ENCODE measurements at regions not wholly inside any gene's neighbourhood (a gene's known extent, or its start where the extent isn't known, plus 50 kb on each side); places are given as distances from the start of the nearest gene placed in this dataset.

DNA sequence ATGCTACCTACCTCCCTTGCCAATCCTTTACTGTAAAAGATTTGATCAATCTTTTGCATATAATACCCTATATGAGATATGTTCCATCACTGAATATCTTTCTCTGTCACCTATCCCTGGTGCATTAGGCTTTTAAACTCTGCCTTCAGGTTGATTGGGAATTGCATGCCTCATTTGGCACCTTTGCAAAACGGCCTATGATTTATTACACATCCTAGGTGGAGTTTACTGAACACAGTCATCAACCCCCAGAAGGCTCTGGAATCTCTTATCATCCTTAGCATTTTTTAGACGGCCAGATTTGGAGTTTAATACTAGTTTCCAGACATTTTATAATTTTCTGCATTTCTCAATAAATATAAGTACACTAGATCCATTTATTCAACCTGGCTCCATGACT lies 448.4 kb upstream of the SLC10A2 start:
- Histone ChIP-seq H4K20me1 (ENCODE audit: low read length) (no peaks in the 10 kb centered on the region), H3K79me2 (ENCODE audit: low read length) (no peaks in the 10 kb centered on the region), H3K27me3 (ENCODE audit: low read length) (peaks cover 5% of the 10 kb centered on the region; the same call in 1 of the 2 replicates), H3K4me3 (ENCODE audit: low read length) (no peak overlapping the region), H2AFZ (ENCODE audit: low read length) (no peak overlapping the region), H3K4me2 (ENCODE audit: low read length) (no peak overlapping the region), H3K27ac (ENCODE audit: low read length) (no peak overlapping the region), H3K9ac (ENCODE audit: low read length) (no peak overlapping the region), H3K9me2 (replicated peaks; ENCODE audit: low read length) (no peaks in the 10 kb centered on the region), H3K4me1 (ENCODE audit: insufficient read depth, low read length) (no peaks in the 10 kb centered on the region), H3F3A (ENCODE audit: low read length, unreplicated experiment) (no peaks in the 10 kb centered on the region), H3K9me3 (ENCODE audit: low read length) (no peaks in the 10 kb centered on the region), H3K36me3 (ENCODE audit: low read depth, low read length) (no peaks in the 10 kb centered on the region)
- ChIA-PET CTCF (no interaction called here), POLR2A (ENCODE audit: unreplicated experiment) (no interaction called here)
- intact Hi-C loops (cut with micrococcal nuclease), result no loop called here
- TF ChIP-seq EZH2phosphoT487 (IDR thresholded peaks at IDR 0.05; ENCODE audit: borderline replicate concordance, low read length) (no peak), EZH2 (IDR thresholded peaks at IDR 0.05; ENCODE audit: low read length, unreplicated experiment) (no peak)
- TF ChIP-seq, protein P1, sequence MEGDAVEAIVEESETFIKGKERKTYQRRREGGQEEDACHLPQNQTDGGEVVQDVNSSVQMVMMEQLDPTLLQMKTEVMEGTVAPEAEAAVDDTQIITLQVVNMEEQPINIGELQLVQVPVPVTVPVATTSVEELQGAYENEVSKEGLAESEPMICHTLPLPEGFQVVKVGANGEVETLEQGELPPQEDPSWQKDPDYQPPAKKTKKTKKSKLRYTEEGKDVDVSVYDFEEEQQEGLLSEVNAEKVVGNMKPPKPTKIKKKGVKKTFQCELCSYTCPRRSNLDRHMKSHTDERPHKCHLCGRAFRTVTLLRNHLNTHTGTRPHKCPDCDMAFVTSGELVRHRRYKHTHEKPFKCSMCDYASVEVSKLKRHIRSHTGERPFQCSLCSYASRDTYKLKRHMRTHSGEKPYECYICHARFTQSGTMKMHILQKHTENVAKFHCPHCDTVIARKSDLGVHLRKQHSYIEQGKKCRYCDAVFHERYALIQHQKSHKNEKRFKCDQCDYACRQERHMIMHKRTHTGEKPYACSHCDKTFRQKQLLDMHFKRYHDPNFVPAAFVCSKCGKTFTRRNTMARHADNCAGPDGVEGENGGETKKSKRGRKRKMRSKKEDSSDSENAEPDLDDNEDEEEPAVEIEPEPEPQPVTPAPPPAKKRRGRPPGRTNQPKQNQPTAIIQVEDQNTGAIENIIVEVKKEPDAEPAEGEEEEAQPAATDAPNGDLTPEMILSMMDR (conservative IDR thresholded peaks at IDR 0.05; ENCODE audit: low read depth, low read length), result no peak
- ATAC-seq (no peak), DNase-seq (no peak)
- no TSS peak for BruUV-seq (replicated peaks)

DNA sequence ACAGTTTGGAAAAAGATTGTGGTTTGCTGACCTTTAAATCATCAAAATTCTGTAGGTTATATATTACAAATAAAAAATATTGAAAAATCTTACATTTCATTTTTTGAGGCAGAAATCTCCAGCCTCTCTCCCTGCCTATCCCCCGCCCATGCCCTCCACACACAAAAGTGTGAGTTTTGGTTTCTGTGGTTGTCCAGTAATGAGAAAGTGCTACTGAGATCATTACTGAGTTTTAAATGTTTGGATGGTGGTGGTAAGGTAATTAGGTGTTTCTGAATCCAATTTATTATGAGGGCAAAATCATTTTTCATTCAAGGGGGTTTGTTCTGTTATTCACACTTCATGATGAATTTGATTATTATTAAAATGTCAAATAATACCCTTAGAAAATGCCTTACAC lies 448.0 kb upstream of the SLC10A2 start:
- DNase-seq, result no peak
- Histone ChIP-seq H3K36me3 (ENCODE audit: low read depth, low read length) (no peaks in the 10 kb centered on the region), H3K9ac (ENCODE audit: low read length) (no peak overlapping the region), H3K79me2 (ENCODE audit: low read length) (no peaks in the 10 kb centered on the region), H3F3A (ENCODE audit: low read length, unreplicated experiment) (no peaks in the 10 kb centered on the region), H3K9me3 (ENCODE audit: low read length) (no peaks in the 10 kb centered on the region), H3K4me2 (ENCODE audit: low read length) (no peak overlapping the region), H3K4me1 (ENCODE audit: insufficient read depth, low read length) (no peaks in the 10 kb centered on the region), H3K9me2 (replicated peaks; ENCODE audit: low read length) (no peaks in the 10 kb centered on the region), H3K27me3 (ENCODE audit: low read length) (peaks cover 5% of the 10 kb centered on the region; the same call in 1 of the 2 replicates), H3K27ac (ENCODE audit: low read length) (no peak overlapping the region), H2AFZ (ENCODE audit: low read length) (no peak overlapping the region), H3K4me3 (ENCODE audit: low read length) (no peak overlapping the region), H4K20me1 (ENCODE audit: low read length) (no peaks in the 10 kb centered on the region)
- ATAC-seq, result no peak
- TF ChIP-seq EZH2 (IDR thresholded peaks at IDR 0.05; ENCODE audit: low read length, unreplicated experiment) (no peak), EZH2phosphoT487 (IDR thresholded peaks at IDR 0.05; ENCODE audit: borderline replicate concordance, low read length) (no peak)
- TF ChIP-seq, protein P1 (conservative IDR thresholded peaks at IDR 0.05; ENCODE audit: low read depth, low read length), result no peak
- intact Hi-C loops (cut with micrococcal nuclease), result no loop called here
- BruUV-seq (replicated peaks), result no TSS peak
- POLR2A ChIA-PET (ENCODE audit: unreplicated experiment), result no interaction called here
- CTCF ChIA-PET, result no interaction called here

DNA sequence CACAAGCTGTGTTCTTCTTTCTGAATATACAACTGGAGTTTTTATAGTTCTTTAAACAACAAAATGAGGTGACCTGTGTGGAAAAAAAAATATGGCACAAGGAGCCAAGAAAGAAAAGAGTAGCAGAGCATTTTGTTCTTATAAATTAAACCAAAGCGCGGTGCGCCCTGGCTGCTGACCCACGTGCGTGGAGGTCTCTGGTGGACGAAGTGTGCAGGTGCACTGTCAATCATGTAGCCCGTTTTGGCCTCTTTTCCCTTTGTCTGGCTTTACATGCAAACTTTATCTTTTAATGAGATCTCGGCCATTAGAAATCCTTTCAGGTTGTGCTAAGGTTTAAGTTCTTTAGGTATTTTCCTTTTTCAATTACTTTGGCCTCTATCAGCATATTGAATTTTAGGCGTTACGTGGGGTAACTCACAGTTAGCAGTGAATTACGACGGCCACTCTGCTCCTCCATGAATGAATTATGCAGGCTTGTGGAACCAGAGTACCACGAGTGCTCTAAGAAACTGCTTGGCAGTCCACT lies 443.9 kb upstream of the SLC10A2 start:
- ChIA-PET POLR2A (ENCODE audit: unreplicated experiment) (no interaction called here), CTCF (no interaction called here)
- no TSS peak for BruUV-seq (replicated peaks)
- H3K9me3 ChIP-seq (ENCODE audit: low read length), result no peaks in the 10 kb centered on the region
- H3K4me1 ChIP-seq (ENCODE audit: insufficient read depth, low read length), result no peaks in the 10 kb centered on the region
- H3K9ac ChIP-seq (ENCODE audit: low read length), result no peak overlapping the region
- DNase-seq, result no peak
- intact Hi-C loops (cut with micrococcal nuclease), result no loop called here
- H3K27ac ChIP-seq (ENCODE audit: low read length), result no peak overlapping the region
- no peak overlapping the region for H3K4me3 ChIP-seq (ENCODE audit: low read length)
- H3F3A ChIP-seq (ENCODE audit: low read length, unreplicated experiment), result no peaks in the 10 kb centered on the region
- ATAC-seq, result no peak
- H3K27me3 ChIP-seq (ENCODE audit: low read length), result no peaks in the 10 kb centered on the region
- H3K9me2 ChIP-seq (replicated peaks; ENCODE audit: low read length), result no peaks in the 10 kb centered on the region
- no peaks in the 10 kb centered on the region for H3K36me3 ChIP-seq (ENCODE audit: low read depth, low read length)
- H3K79me2 ChIP-seq (ENCODE audit: low read length), result no peaks in the 10 kb centered on the region
- H2AFZ ChIP-seq (ENCODE audit: low read length), result no peak overlapping the region
- H4K20me1 ChIP-seq (ENCODE audit: low read length), result no peaks in the 10 kb centered on the region
- TF ChIP-seq EZH2phosphoT487 (IDR thresholded peaks at IDR 0.05; ENCODE audit: borderline replicate concordance, low read length) (no peak), EZH2 (IDR thresholded peaks at IDR 0.05; ENCODE audit: low read length, unreplicated experiment) (no peak)
- TF ChIP-seq, protein P1 (conservative IDR thresholded peaks at IDR 0.05; ENCODE audit: low read depth, low read length), result peak; percentile 28
- no peak overlapping the region for H3K4me2 ChIP-seq (ENCODE audit: low read length)
